CD4-positive, alpha-beta T cell treated with Interleukin-17A for 4 hours (primary cell): ENCODE measurements at regions not wholly inside any gene's neighbourhood (a gene's known extent, or its start where the extent isn't known, plus 50 kb on each side); places are given as distances from the start of the nearest gene placed in this dataset.

ENCODE experiments used
- DNase-seq: peaks from one replicate; pipeline ENCODE4 v3.0.0-alpha.2; 2020; ENCODE audit warnings: mixed read lengths

- DNase-seq = no peak
Measured at GRCh38 chr9:75691408-75691807, 199.1 kb upstream of the PCSK5 start.

- no peak for DNase-seq
Measured at GRCh38 chr9:75692309-75692708, 198.2 kb upstream of the PCSK5 start.

- no peak for DNase-seq
Measured at GRCh38 chr9:75695921-75696320, 194.6 kb upstream of the PCSK5 start.

GRCh38 chr9:75699017-75699416 lies 191.5 kb upstream of the PCSK5 start:
- DNase-seq = no peak

GRCh38 chr9:75699625-75700251 lies 190.7 kb upstream of the PCSK5 start:
- DNase-seq = no peak

GRCh38 chr9:75700252-75700640 lies 190.2 kb upstream of the PCSK5 start:
- DNase-seq = no peak

GRCh38 chr9:75707191-75707590 lies 183.3 kb upstream of the PCSK5 start:
- DNase-seq = no peak

GRCh38 chr9:75709698-75710097 lies 180.8 kb upstream of the PCSK5 start:
- DNase-seq = no peak

GRCh38 chr9:75712700-75713099 lies 177.8 kb upstream of the PCSK5 start:
- no peak for DNase-seq

- no peak for DNase-seq
Measured at GRCh38 chr9:75713335-75713734, 177.1 kb upstream of the PCSK5 start.

GRCh38 chr9:75715360-75715759 lies 175.1 kb upstream of the PCSK5 start:
- DNase-seq = no peak

- no peak for DNase-seq
Measured at GRCh38 chr9:75718677-75719076, 171.8 kb upstream of the PCSK5 start.

- no peak for DNase-seq
Measured at GRCh38 chr9:75728391-75728790, 162.1 kb upstream of the PCSK5 start.

GRCh38 chr9:75734802-75735201 lies 155.7 kb upstream of the PCSK5 start:
- no peak for DNase-seq

GRCh38 chr9:75739884-75740611 lies 150.4 kb upstream of the PCSK5 start:
- DNase-seq = no peak

- no peak for DNase-seq
Measured at GRCh38 chr9:75743855-75744254, 146.6 kb upstream of the PCSK5 start.

- DNase-seq = no peak
Measured at GRCh38 chr9:75754080-75754479, 136.4 kb upstream of the PCSK5 start.

GRCh38 chr9:75775166-75775565 lies 115.3 kb upstream of the PCSK5 start:
- DNase-seq = no peak

GRCh38 chr9:75775966-75776691 lies 114.3 kb upstream of the PCSK5 start:
- no peak for DNase-seq

- no peak for DNase-seq
Measured at GRCh38 chr9:75780185-75780584, 110.3 kb upstream of the PCSK5 start.

GRCh38 chr9:75788006-75788634 lies 102.4 kb upstream of the PCSK5 start:
- DNase-seq = no peak

GRCh38 chr9:75797085-75797580 lies 93.3 kb upstream of the PCSK5 start:
- DNase-seq = no peak

GRCh38 chr9:75798505-75798904 lies 92.0 kb upstream of the PCSK5 start:
- DNase-seq = no peak
